ENCODE measurements at regions not wholly inside any gene's neighbourhood (a gene's known extent, or its start where the extent isn't known, plus 50 kb on each side); places are given as distances from the start of the nearest gene placed in this dataset.

DNA sequence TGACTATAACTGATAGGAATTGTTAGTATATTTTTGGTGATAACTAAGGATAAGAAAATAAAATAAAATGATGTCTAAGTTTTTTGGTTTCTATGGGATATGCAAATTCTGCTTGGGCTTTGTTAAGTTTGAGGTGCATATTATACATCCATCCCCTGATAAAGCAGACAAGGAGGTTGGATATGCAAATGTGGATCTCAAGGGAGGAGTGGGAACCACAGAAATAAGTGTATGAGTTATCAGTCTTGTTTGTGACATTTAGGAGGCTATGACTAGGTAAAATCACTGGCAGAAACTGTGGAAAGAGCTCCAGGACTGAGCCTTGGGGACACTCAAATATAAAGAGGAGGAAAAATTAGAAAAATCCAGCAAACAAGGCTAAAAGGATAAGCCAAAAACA, 719.4 kb downstream of the RERGL start:
- TF ChIP-seq POLR2AphosphoS5 (IDR thresholded peaks at IDR 0.05) (no peak), TAF1 (IDR thresholded peaks at IDR 0.05; ENCODE audit: low read depth) (no peak), EZH2 (IDR thresholded peaks at IDR 0.05; ENCODE audit: borderline replicate concordance, insufficient read depth, low read length, poor library complexity, severe bottlenecking) (no peak), EP300 (conservative IDR thresholded peaks at IDR 0.05; ENCODE audit: poor library complexity, severe bottlenecking) (no peak), MXI1 (conservative IDR thresholded peaks at IDR 0.05; ENCODE audit: poor library complexity, severe bottlenecking) (no peak), RAD21 (conservative IDR thresholded peaks at IDR 0.05) (no peak), SMC3 (conservative IDR thresholded peaks at IDR 0.05; ENCODE audit: poor library complexity) (no peak)
- TF ChIP-seq, protein P1, sequence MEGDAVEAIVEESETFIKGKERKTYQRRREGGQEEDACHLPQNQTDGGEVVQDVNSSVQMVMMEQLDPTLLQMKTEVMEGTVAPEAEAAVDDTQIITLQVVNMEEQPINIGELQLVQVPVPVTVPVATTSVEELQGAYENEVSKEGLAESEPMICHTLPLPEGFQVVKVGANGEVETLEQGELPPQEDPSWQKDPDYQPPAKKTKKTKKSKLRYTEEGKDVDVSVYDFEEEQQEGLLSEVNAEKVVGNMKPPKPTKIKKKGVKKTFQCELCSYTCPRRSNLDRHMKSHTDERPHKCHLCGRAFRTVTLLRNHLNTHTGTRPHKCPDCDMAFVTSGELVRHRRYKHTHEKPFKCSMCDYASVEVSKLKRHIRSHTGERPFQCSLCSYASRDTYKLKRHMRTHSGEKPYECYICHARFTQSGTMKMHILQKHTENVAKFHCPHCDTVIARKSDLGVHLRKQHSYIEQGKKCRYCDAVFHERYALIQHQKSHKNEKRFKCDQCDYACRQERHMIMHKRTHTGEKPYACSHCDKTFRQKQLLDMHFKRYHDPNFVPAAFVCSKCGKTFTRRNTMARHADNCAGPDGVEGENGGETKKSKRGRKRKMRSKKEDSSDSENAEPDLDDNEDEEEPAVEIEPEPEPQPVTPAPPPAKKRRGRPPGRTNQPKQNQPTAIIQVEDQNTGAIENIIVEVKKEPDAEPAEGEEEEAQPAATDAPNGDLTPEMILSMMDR (IDR thresholded peaks at IDR 0.05; ENCODE audit: poor library complexity, severe bottlenecking), result no peak
- TF ChIP-seq, protein P2, sequence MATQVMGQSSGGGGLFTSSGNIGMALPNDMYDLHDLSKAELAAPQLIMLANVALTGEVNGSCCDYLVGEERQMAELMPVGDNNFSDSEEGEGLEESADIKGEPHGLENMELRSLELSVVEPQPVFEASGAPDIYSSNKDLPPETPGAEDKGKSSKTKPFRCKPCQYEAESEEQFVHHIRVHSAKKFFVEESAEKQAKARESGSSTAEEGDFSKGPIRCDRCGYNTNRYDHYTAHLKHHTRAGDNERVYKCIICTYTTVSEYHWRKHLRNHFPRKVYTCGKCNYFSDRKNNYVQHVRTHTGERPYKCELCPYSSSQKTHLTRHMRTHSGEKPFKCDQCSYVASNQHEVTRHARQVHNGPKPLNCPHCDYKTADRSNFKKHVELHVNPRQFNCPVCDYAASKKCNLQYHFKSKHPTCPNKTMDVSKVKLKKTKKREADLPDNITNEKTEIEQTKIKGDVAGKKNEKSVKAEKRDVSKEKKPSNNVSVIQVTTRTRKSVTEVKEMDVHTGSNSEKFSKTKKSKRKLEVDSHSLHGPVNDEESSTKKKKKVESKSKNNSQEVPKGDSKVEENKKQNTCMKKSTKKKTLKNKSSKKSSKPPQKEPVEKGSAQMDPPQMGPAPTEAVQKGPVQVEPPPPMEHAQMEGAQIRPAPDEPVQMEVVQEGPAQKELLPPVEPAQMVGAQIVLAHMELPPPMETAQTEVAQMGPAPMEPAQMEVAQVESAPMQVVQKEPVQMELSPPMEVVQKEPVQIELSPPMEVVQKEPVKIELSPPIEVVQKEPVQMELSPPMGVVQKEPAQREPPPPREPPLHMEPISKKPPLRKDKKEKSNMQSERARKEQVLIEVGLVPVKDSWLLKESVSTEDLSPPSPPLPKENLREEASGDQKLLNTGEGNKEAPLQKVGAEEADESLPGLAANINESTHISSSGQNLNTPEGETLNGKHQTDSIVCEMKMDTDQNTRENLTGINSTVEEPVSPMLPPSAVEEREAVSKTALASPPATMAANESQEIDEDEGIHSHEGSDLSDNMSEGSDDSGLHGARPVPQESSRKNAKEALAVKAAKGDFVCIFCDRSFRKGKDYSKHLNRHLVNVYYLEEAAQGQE (IDR thresholded peaks at IDR 0.05; ENCODE audit: borderline replicate concordance), result no peak

All from neural cell (in vitro differentiated cells).